Activated CD8-positive, alpha-beta memory T cell treated with anti-CD3 and anti-CD28 coated beads, Interleukin-2, amount 50 U/mL, for 24 hours (primary cell): ENCODE measurements at regions not wholly inside any gene's neighbourhood (a gene's known extent, or its start where the extent isn't known, plus 50 kb on each side); places are given as distances from the start of the nearest gene placed in this dataset.

Experiments
- DNase-seq: peaks from one replicate; pipeline ENCODE4 v3.0.0-alpha.2; 2020; ENCODE audit errors: extremely low read depth

DNA sequence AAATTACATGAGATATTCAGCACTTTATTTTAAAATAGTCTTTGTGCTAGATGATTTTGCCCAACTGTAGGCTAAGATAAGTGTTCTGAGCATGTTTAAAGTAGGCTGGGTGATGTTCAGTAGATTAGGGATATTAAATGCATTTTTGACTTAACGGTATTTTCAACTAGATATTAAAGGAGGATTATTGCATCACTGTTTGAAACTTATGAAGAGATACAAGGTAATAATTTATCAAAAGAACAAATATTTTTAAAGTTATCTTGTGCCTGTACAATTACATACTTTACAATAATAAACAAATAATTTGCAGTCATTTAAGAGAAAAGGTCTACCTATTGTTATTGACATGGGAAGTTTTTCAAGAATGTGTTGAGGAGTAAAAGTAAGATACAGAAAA is 368.6 kb upstream of the DCN start:
- no peak for DNase-seq

DNA sequence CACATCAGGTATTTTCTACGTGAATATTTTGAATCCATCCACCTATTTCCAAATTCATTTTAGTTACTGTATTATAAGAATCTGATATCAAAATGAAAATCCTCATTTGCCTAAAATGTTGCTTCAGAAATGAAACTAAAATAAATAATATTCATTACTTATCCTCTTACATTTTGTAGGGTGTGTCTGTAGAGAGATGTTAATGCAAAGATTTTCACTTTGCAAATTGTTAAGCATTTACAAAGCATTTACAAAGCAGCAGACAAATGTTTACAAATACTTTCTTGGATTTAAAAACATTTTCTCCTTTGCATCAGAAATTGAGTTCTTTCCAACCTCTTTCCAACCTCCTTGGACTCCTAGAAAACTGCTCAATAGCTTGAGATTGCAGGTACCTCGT is 360.0 kb upstream of the DCN start:
- DNase-seq, result no peak

DNA sequence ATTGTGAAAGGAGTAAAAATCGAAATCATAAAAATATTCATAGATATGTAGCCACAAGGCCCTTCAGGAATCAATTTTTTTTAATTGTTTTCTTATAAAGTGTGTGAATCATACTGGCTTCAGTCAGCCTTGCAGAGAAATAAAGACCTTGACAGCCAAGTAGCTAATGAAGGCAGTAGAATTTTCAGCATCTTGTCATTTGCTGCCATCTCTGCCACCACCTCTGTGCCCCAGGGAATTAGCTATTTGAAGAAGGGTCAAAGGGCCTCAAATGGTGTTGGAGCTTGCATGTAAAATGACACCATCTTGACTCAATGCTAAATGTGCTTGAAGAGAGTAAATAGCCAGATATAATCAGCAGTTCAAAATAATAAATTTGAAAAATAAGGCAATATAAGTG is 359.4 kb upstream of the DCN start:
- DNase-seq, result no peak

DNA sequence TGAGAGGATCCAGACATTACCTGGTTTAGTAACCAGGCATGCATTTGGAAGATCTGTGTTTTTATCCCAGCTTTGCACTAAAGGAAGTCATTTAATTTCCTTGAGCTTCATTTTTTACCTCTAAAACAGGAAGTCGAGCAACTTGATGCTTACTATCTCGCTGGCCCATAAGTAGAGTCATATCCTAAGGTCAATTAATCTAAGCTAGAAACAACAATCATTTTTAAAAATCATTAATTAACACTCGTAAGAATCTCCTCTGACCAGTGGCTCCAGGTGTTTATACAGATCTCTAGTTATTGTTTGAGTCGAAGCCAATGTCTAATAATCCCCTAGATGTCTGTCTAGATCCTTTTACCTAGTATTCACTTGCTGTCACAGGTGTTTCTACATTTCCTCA is 355.8 kb upstream of the DCN start:
- DNase-seq, result no peak

DNA sequence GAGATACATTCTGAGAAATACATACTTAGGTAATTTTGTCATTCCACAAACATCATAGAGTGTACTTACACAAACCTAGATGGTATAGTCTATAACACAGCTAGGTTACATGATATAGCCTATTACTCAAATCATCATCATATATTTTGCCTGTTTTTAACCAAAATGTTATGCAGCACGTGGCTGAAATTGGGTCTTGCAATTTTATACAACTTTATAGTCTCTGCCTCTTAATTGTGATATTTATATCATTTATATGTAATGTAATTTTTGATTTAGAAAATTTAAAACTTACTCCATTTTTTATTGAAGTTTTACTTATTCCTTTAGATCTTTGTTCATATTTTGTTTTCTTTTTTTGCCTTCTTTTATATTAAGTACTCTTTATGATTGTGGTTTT is 350.7 kb upstream of the DCN start:
- DNase-seq, result no peak

DNA sequence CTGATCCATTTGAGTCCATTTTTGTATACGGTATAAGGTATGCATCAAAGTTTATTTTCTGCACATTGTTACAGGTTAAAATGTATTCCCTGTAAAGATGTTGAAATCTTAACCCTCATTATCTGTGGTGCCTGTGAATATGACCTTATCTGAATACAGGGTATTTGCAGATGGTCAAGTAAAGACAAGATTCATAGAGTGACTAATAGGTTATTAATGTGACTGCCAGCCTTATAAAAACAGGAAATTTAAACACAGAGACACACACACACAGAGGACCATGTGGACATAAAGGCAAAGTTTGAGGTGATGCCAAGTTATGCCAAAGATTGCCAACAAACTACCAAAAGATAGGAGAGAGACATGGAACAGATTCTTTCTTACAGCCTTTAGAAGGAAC is 347.2 kb upstream of the DCN start:
- no peak for DNase-seq

DNA sequence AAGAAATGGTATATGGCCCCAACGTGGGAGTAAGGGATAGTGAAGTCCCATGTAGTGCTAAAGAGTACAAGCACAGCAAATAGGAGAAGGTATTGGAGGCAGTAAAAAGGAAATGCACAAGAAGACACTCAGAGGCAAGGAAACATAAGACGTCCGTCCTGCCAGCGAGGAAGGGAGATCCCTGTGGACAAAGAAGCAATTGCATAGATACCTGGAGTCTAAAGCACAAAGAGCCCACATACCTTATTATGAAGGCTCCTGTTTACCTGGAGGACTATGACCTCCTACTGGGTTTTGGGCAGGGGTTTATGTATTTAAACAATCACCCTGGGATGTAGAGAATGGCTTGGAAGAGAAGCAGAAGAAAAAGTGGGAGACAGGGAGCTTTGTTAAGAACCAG is 341.2 kb upstream of the DCN start:
- DNase-seq, result no peak

DNA sequence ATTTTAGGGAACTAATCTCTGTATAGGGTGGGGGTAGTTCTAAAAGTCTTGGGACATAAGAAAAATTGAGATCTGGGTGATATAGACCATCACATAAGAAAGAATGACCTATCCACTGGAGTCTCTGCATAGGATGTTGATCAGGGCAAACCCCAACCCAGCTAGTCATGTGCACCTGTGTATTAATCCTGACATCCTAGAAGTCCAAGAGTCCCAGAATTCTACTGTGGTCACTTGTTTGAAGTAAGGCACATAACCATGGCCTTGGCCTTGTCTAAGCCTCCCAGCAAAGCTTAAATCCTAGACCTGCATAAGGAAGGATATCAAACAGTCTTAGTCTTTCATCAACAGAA is 334.1 kb upstream of the DCN start:
- no peak for DNase-seq

DNA sequence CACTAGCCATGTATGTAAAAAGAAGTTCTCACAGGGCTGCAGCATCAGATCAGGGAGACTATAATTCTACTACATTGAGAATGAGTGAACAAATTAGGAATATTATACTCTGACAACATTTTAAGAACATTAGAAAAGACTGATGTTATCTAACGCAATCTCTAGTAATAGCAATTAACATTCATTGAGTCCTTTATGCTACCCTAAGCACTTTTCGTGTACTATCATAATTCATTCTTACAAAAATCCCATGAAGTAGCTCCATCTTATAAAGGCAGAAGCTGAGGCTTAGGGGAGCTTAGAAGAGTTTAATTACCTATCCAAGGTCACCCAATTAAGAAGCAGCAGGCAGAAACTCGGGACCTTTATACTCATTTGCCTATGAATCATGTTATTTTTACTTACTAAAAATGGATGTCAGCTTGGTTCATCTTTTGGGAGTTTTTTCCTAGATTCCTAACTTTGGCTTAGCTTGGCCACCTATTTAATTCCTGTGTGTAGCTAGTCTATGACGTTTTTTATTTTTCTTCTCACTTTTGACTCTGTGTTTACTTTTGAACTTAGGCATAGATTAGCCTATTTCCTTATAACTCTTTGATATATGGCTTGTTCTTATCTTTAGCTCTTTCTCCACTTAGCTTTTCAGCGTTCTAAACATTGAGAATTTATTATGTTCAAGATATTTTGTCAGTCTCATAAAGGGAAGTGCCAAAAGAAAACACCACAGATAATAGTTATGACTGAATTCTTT is 333.5 kb upstream of the DCN start:
- no peak for DNase-seq

DNA sequence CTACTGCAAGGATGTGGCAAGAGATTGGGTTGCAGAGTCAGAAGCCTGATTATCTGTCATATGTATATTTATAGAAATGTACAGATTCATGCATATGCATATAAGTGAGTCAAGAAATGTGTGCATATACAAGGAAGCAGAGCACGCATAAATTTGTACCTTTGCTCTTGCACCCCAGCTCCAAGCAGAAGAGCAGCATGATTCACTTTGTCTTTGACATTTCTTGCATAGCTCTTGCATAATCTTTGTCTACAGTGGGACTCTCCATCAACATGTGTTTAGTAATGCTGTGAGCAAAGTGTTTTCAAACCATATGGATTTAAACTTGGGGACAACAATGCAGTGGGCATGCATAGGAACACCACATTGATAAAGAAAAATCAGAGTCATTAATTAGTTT is 330.7 kb upstream of the DCN start:
- DNase-seq, result no peak

DNA sequence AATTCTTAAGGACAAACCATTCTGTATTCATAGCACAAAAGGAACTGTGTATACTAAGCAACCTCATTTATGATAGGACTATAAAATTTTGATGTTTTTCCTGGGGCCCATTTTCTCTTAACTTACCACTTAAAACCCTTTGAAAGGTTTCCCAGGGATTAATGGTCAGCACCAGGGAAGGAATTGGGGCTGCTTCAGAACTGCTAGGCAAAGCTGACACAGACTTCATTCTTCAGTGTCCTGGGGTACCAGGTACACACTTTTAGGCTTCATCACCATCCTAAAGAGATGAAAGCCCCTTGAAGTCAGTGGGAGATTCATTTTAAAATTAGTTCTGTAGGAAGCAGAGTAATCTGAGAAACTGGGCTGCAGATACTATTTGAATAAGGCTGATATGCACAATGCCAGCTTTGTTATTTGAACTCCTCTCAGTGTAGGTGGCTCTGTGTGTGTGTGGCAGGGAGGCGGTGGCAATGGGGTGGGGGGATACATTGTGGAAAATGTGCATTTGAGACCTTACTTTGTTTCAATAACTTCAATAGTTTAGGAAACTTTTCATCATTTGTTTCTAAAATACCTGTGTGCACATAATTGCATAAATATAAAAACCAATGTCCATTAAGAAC is 329.3 kb upstream of the DCN start:
- DNase-seq, result no peak

DNA sequence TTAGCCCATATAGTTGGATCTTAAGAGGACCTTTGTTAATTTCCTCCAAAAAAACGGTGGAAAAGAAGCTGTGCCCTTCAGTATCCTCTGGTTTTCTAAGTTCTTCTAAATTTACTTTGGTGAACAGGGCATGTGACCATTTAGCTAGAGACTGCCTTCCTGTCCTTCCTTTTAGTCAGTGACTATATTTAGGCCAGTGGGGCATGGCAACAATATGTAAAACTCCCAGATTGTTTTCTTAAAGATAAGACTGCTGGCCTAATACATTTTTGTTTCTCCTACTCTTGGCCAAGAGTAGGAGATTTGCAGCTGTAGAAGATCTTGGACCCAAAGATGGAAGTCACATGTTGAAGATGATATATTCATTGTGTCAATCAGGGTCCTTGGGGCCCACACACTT is 325.1 kb upstream of the DCN start:
- DNase-seq, result no peak

DNA sequence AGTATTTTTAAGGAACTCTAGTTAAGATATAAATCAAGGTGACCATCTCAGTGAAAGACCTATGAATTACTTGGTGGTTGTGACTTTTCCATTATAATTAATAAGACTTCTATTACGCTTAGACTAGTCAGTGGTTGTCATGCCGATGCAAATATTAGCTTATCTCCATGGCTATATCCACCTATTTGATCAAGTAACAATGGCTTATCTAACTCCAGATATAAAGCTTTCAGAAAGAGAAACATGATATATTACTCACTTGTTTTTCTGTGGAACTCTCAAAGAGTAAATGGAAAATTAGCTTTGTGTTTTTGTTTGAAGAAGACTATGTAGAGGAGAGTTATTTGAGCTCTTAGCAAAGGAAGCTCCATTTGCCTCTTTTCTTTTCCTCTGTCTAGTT is 323.8 kb upstream of the DCN start:
- no peak for DNase-seq

DNA sequence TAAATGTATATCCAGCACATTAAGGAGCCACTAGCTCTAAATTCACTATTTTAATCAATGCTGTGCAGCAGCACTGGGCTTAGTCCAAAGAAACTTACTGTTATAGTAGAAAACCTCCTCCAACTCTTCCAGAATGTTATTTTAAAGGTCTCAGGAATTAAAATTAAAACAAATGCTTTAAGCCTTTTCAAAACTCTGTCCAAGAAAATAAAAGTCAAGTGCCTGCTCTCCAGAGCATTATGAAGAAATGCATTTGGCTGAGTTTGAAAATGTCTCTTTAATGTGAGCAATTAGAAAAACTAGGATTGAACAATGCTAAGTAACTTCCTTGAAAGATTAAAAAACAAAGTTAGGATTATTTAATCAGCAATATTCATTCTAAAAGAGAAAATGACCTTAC is 322.4 kb upstream of the DCN start:
- DNase-seq, result no peak

DNA sequence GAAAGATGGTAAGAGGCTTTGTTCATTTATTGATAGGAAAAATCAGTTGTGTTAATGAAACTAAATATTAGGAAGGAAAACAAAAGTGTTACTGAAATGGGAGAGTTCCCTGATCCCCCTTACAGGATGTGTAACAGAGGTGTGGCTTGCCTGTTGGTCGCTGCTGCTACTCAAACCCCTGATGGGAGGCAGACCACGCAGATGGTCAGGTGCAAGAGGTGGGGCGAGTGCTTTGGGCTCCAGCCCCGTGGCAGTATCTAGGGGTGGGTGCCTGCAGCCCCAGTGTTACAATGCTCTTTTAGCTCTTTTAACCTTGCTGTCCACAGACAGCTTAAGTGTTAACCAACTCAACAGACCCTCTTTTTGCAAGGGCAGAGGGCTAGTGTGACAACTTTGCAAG is 319.6 kb upstream of the DCN start:
- no peak for DNase-seq

DNA sequence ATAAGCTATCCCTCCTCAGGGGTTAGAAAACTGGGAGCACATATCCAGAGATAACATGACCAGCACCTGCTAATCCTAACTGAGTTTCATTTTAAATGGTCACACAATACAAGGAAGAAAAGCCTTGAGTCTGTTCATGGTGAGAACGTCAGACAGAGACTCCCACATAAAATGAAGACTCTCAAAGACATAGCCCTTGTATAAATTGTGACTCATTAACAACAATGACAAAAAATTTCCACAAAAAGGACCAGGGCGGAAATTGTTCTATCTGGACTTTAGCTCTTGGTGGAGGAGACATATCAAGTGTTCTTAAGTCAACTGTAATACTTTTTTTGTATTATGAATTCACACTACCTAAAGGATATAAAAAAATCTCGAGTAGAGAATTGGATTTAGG is 313.7 kb upstream of the DCN start:
- no peak for DNase-seq

DNA sequence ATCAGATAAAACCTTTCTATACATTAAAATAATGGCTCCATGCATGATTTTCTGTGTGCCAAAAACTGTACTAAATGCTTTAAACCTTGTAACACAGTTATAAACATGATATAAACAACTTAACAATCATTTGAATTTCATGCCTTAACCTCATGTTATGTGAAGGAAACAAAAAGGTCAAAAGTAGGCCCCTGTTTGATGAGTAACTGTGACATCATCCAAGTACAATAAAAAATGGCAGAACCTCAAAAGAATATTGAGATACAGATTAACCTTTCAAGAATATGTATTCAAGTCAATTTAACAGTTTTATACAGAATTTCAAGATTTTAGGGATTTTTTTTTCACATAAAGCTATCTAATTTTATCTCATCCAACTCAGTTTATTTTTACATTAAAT is 310.7 kb upstream of the DCN start:
- DNase-seq, result no peak

DNA sequence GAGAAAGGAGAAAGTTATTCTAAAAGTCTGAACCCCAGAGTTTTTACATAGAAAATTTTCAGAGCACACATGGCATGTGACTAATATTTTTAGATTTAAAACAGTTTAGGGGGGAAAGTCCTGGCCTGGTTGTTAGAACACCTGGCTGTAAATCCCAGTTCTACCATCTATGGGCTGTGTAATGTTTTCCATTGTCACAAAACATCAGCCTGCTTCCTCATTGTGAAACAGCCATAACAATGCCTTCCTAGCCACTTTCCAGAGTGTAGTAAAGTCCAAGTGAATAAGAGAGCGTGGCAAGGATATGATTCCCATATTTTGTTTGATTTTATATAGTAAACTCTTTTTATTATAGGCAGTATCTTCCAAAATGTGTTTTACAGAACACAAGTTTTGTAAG is 310.0 kb upstream of the DCN start:
- DNase-seq, result no peak

DNA sequence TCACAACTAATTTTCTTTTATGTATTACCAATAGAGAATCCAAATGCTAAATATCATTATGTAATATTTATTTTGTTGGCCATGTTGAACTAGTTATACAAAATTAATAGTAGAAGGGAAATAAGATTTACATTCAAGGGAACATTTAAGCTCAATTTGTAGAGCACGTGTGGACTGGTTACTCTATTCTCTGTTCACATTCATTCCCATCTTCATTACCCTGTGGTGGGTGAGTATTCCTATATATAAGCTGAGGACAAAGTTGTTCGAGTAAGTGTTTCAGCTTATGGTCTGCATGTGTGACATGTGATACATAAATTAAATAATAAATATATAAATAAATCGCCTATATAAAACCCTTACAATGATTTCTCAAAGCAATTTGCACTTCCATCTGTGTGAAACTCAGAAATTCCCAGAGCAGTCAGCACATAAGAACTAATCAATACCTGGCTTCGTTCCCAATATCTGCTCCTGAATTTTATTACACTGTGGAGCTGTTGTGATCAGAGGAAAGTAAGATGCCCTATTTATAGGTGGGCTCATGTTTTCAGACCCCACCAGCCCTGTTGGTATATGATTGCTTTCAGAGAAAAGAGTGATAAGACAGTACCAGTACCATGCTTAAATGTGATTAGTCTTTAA is 308.2 kb upstream of the DCN start:
- no peak for DNase-seq

DNA sequence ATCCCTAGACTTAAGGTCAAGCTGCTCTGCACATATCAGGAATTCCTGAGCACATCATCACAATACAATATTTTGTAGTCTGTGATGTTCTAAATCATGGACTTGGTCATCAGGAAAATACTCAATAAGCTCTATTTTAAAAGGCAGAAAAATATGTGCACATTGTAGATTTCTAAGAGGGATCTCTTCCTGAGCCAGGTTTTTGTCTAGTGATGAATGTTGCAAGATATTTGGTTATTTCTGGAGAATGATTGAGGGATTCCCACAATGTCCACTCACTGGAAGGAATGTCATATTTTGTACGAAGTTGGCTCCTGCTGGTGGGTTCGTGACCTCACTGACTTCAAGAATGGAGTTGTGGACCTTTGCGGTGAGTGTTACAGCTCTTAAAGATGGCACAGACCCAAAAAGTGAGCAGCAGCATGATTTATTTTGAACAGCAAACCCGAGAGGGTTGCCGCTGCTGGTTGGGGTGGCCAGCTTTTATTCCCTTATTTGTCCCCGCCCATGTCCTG is 300.9 kb upstream of the DCN start:
- DNase-seq, result no peak

DNA sequence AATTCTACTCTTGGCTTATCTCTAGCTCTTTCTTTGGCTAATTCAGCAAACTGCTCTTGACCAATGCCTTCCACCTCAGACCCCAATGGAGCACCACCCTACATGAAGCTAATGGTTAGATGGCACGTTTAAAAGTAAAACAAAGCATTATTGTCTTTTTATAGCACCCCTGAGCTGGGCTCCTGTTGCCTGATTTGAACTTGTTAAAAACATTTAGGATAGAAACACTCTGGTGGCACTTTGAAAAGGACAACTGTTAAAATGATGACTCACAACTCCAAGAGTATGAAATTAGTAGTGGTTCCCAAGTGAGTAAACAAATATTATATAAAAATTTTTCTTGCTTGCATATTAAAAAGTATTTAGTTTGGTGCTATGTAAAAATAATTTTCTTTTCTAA is 299.6 kb upstream of the DCN start:
- DNase-seq, result no peak

DNA sequence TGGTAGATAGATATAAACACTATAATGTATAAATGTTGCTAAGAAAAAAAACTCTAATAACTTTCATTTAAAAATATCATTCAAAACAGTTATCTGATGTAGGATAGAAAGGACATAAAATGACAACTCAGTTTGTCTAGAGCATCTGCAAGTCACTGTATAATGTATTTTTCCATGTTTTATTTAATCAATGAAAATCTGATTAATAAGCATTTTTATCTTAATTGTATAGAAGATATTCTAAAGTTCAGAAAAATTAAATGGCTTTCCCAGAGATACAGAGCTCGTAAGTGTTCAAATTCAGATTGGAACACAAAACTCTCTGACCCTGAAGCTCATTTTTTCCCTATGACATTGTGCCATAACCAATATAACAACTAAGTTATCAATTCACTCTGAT is 295.9 kb upstream of the DCN start:
- no peak for DNase-seq

DNA sequence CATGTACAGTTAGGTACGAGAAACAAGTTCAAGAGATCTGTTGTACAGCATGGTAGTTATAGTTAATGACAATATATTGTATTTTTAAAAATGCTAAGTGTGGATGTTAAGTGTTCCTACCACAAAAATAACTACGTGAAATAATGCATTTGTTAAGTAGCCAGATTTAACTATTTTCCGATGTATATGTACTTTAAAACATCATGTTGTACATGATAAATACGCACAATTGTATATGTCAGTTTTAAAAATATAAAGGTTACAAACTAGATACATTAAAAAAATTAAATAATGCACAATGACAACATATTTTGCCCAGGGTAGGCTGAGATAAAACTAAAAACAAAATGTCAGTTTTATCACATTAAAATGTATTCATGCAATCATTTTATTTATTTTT is 285.1 kb upstream of the DCN start:
- no peak for DNase-seq
